Astrocyte (in vitro differentiated cells and primary cell): ENCODE measurements at regions not wholly inside any gene's neighbourhood (a gene's known extent, or its start where the extent isn't known, plus 50 kb on each side); places are given as distances from the start of the nearest gene placed in this dataset.

Experiments used
- EZH2 ChIP-seq: IDR thresholded peaks from 2 replicates; pipeline ENCODE4 v1.6.1; 2012; ENCODE audit warnings: mild to moderate bottlenecking, low read length, inconsistent platforms; ENCODE audit not compliant: insufficient read depth
- TF ChIP-seq, protein P1 (sequence below): IDR thresholded peaks from 2 replicates; pipeline ENCODE4 v1.5.1; 2011; ENCODE audit warnings: low read depth, mild to moderate bottlenecking, inconsistent platforms, low read length, moderate library complexity; ENCODE audit not compliant: insufficient read depth

GRCh38 chr5:173430394-173430793, 102.2 kb upstream of the STC2 start:
- TF ChIP-seq, protein P1, sequence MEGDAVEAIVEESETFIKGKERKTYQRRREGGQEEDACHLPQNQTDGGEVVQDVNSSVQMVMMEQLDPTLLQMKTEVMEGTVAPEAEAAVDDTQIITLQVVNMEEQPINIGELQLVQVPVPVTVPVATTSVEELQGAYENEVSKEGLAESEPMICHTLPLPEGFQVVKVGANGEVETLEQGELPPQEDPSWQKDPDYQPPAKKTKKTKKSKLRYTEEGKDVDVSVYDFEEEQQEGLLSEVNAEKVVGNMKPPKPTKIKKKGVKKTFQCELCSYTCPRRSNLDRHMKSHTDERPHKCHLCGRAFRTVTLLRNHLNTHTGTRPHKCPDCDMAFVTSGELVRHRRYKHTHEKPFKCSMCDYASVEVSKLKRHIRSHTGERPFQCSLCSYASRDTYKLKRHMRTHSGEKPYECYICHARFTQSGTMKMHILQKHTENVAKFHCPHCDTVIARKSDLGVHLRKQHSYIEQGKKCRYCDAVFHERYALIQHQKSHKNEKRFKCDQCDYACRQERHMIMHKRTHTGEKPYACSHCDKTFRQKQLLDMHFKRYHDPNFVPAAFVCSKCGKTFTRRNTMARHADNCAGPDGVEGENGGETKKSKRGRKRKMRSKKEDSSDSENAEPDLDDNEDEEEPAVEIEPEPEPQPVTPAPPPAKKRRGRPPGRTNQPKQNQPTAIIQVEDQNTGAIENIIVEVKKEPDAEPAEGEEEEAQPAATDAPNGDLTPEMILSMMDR = no peak
- TF ChIP-seq EZH2 = no peak
